ENCODE measurements at regions not wholly inside any gene's neighbourhood (a gene's known extent, or its start where the extent isn't known, plus 50 kb on each side); places are given as distances from the start of the nearest gene placed in this dataset.

- no peaks in the 10 kb centered on the region for H3K4me1 ChIP-seq (ENCODE audit: insufficient read depth, low read length, poor library complexity, severe bottlenecking)
Observed at GRCh38 chrX:125089761-125090445, 229.8 kb upstream of the TEX13C start.

GRCh38 chrX:125093852-125094251 is 225.8 kb upstream of the TEX13C start:
- Histone ChIP-seq H3K9me3 (ENCODE audit: insufficient read depth, low read depth, low read length) (no peaks in the 10 kb centered on the region), H3K4me2 (ENCODE audit: low read depth, low read length, poor library complexity, severe bottlenecking) (no peak overlapping the region), H3K4me3 (ENCODE audit: low read length, poor library complexity, severe bottlenecking) (no peak overlapping the region), H3K9me2 (replicated peaks; ENCODE audit: low read depth, low read length) (no peaks in the 10 kb centered on the region), H3K36me3 (ENCODE audit: insufficient read depth, low read length) (no peaks in the 10 kb centered on the region), H3F3A (ENCODE audit: low read depth) (no peaks in the 10 kb centered on the region), H2AFZ (ENCODE audit: low read length) (no peak overlapping the region), H3K9ac (ENCODE audit: low read depth, low read length, poor library complexity, severe bottlenecking) (no peak overlapping the region), H3K79me2 (ENCODE audit: insufficient read depth, low read length) (no peaks in the 10 kb centered on the region), H3K27me3 (ENCODE audit: insufficient read depth, low read length, poor library complexity, severe bottlenecking) (no peaks in the 10 kb centered on the region), H4K20me1 (ENCODE audit: insufficient read depth, low read length, poor library complexity, severe bottlenecking) (no peaks in the 10 kb centered on the region), H3K4me1 (ENCODE audit: insufficient read depth, low read length, poor library complexity, severe bottlenecking) (no peaks in the 10 kb centered on the region)
- no peak for TF ChIP-seq CTCF (conservative IDR thresholded peaks at IDR 0.05; ENCODE audit: low read length)
- TF ChIP-seq EZH2phosphoT487 (IDR thresholded peaks at IDR 0.05; ENCODE audit: borderline replicate concordance) = no peak

More at GRCh38 chrX:125089761-125090445, 229.8 kb upstream of the TEX13C start:
- Histone ChIP-seq H3F3A (ENCODE audit: low read depth) (no peaks in the 10 kb centered on the region), H3K4me2 (ENCODE audit: low read depth, low read length, poor library complexity, severe bottlenecking) (no peak overlapping the region), H3K4me3 (ENCODE audit: low read length, poor library complexity, severe bottlenecking) (no peak overlapping the region), H4K20me1 (ENCODE audit: insufficient read depth, low read length, poor library complexity, severe bottlenecking) (no peaks in the 10 kb centered on the region), H3K9ac (ENCODE audit: low read depth, low read length, poor library complexity, severe bottlenecking) (no peak overlapping the region), H3K27me3 (ENCODE audit: insufficient read depth, low read length, poor library complexity, severe bottlenecking) (no peaks in the 10 kb centered on the region), H3K9me3 (ENCODE audit: insufficient read depth, low read depth, low read length) (no peaks in the 10 kb centered on the region), H3K9me2 (replicated peaks; ENCODE audit: low read depth, low read length) (no peaks in the 10 kb centered on the region), H3K79me2 (ENCODE audit: insufficient read depth, low read length) (no peaks in the 10 kb centered on the region), H3K36me3 (ENCODE audit: insufficient read depth, low read length) (no peaks in the 10 kb centered on the region), H2AFZ (ENCODE audit: low read length) (no peak overlapping the region)
- no peak for TF ChIP-seq EZH2phosphoT487 (IDR thresholded peaks at IDR 0.05; ENCODE audit: borderline replicate concordance)
- no peak for TF ChIP-seq CTCF (conservative IDR thresholded peaks at IDR 0.05; ENCODE audit: low read length)

- Histone ChIP-seq H3K4me2 (ENCODE audit: low read depth, low read length, poor library complexity, severe bottlenecking) (no peak overlapping the region), H3K9me3 (ENCODE audit: insufficient read depth, low read depth, low read length) (no peaks in the 10 kb centered on the region), H3K9ac (ENCODE audit: low read depth, low read length, poor library complexity, severe bottlenecking) (no peak overlapping the region), H3K79me2 (ENCODE audit: insufficient read depth, low read length) (no peaks in the 10 kb centered on the region), H3F3A (ENCODE audit: low read depth) (no peaks in the 10 kb centered on the region), H2AFZ (ENCODE audit: low read length) (no peak overlapping the region), H3K9me2 (replicated peaks; ENCODE audit: low read depth, low read length) (no peaks in the 10 kb centered on the region), H3K36me3 (ENCODE audit: insufficient read depth, low read length) (no peaks in the 10 kb centered on the region), H3K4me3 (ENCODE audit: low read length, poor library complexity, severe bottlenecking) (no peak overlapping the region), H3K27me3 (ENCODE audit: insufficient read depth, low read length, poor library complexity, severe bottlenecking) (no peaks in the 10 kb centered on the region), H4K20me1 (ENCODE audit: insufficient read depth, low read length, poor library complexity, severe bottlenecking) (no peaks in the 10 kb centered on the region), H3K4me1 (ENCODE audit: insufficient read depth, low read length, poor library complexity, severe bottlenecking) (no peaks in the 10 kb centered on the region)
- TF ChIP-seq CTCF (conservative IDR thresholded peaks at IDR 0.05; ENCODE audit: low read length) (no peak), EZH2phosphoT487 (IDR thresholded peaks at IDR 0.05; ENCODE audit: borderline replicate concordance) (no peak)
Observed at GRCh38 chrX:125094901-125095300, 224.8 kb upstream of the TEX13C start.

Measured in Loucy (cell line).